ENCODE measurements at regions not wholly inside any gene's neighbourhood (a gene's known extent, or its start where the extent isn't known, plus 50 kb on each side); places are given as distances from the start of the nearest gene placed in this dataset.

DNA sequence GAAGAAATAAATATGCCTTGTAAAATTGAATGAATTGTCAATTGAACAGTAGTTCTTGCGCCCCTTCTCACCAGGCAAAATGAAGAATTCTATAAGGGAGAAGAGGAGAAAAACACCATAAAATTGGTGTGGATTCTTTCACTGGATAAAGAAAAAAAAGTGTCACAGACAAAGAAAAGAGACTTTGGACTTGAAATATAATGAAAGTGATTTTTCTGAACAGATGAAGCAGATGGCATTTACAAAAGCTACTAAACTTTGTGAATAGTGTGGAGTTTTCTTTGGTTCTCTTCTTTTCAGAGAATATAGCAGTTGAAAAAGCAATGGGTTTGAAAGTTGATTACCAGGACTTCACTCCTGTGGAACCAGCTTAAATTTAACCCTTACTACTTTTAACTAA is 945.7 kb downstream of the DSC3 start:
- Histone ChIP-seq H3K27ac (replicated peaks) (no peak overlapping the region), H3K4me3 (no peak overlapping the region), H3K9me3 (replicated peaks) (no peaks in the 10 kb centered on the region), H3K4me1 (no peaks in the 10 kb centered on the region), H3K36me3 (no peaks in the 10 kb centered on the region), H3K27me3 (ENCODE audit: low read depth) (no peaks in the 10 kb centered on the region)
- DNase-seq: no peak
- TF ChIP-seq CTCF (IDR thresholded peaks at IDR 0.05; ENCODE audit: borderline replicate concordance): no peak
- intact Hi-C loops (cut with micrococcal nuclease): no loop called here

DNA sequence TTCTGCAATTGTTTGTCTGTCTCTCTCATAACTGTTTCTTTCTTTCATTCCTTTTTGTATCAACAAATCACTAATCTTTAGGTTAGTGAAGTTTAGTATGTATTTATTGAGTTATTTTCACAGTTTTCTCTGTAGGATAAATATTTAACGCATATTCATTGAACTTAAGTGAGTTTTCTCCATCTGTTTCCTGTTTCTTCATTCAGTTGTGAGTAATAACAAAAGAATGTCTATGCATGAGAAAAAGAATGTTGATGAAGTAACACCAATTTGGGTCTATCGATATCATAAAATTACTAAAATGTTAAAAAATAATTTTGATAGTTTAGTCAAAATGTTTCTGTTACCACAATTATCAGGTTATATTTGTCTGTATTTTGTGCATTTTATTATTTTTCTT is 948.0 kb downstream of the DSC3 start:
- Histone ChIP-seq H3K27ac (replicated peaks) (no peak overlapping the region), H3K9me3 (replicated peaks) (no peaks in the 10 kb centered on the region), H3K36me3 (no peaks in the 10 kb centered on the region), H3K4me3 (no peak overlapping the region), H3K27me3 (ENCODE audit: low read depth) (no peaks in the 10 kb centered on the region), H3K4me1 (no peaks in the 10 kb centered on the region)
- intact Hi-C loops (cut with micrococcal nuclease): no loop called here
- DNase-seq: no peak
- no peak for TF ChIP-seq CTCF (IDR thresholded peaks at IDR 0.05; ENCODE audit: borderline replicate concordance)

GRCh38 chr18:30093376-30093775 is 949.2 kb downstream of the DSC3 start:
- DNase-seq: no peak
- intact Hi-C loops (cut with micrococcal nuclease): no loop called here
- H3K36me3 ChIP-seq: no peaks in the 10 kb centered on the region
- no peaks in the 10 kb centered on the region for H3K9me3 ChIP-seq (replicated peaks)
- no peak for TF ChIP-seq CTCF (IDR thresholded peaks at IDR 0.05; ENCODE audit: borderline replicate concordance)
- no peaks in the 10 kb centered on the region for H3K27me3 ChIP-seq (ENCODE audit: low read depth)
- no peak overlapping the region for H3K4me3 ChIP-seq
- no peak overlapping the region for H3K27ac ChIP-seq (replicated peaks)
- H3K4me1 ChIP-seq: no peaks in the 10 kb centered on the region

- Histone ChIP-seq H3K27ac (replicated peaks) (no peak overlapping the region), H3K9me3 (replicated peaks) (no peaks in the 10 kb centered on the region), H3K36me3 (no peaks in the 10 kb centered on the region), H3K4me3 (no peak overlapping the region), H3K27me3 (ENCODE audit: low read depth) (no peaks in the 10 kb centered on the region), H3K4me1 (no peaks in the 10 kb centered on the region)
- intact Hi-C loops (cut with micrococcal nuclease): no loop called here
- DNase-seq: no peak
- no peak for TF ChIP-seq CTCF (IDR thresholded peaks at IDR 0.05; ENCODE audit: borderline replicate concordance)
Measured at GRCh38 chr18:30088238-30089015, 954.1 kb downstream of the DSC3 start.

DNA sequence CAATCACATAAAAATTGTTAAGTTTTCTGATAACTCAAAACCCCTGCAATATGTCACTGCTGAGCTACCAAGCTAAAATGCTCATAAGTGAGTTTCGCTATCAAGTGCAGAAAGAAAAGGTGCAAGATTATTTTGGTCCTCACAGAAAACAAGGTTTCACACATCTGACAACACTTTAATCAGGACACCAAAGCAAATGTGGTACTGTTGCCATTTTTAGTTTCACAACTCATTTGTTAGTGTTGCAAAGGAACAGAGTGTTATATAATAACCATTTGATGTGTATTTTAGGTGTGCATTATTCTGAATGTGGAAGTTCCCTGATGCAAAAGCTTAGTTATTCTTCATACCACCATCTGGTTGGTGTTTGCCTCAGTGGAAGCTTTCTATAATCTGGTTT is 956.2 kb downstream of the DSC3 start:
- no peak for DNase-seq
- no peak overlapping the region for H3K4me3 ChIP-seq
- H3K27ac ChIP-seq (replicated peaks): no peak overlapping the region
- H3K9me3 ChIP-seq (replicated peaks): peaks cover 5% of the 10 kb centered on the region
- no peaks in the 10 kb centered on the region for H3K36me3 ChIP-seq
- H3K27me3 ChIP-seq (ENCODE audit: low read depth): no peaks in the 10 kb centered on the region
- intact Hi-C loops (cut with micrococcal nuclease): no loop called here
- no peak for TF ChIP-seq CTCF (IDR thresholded peaks at IDR 0.05; ENCODE audit: borderline replicate concordance)
- H3K4me1 ChIP-seq: no peaks in the 10 kb centered on the region
